ENCODE measurements at regions not wholly inside any gene's neighbourhood (a gene's known extent, or its start where the extent isn't known, plus 50 kb on each side); places are given as distances from the start of the nearest gene placed in this dataset.

DNA sequence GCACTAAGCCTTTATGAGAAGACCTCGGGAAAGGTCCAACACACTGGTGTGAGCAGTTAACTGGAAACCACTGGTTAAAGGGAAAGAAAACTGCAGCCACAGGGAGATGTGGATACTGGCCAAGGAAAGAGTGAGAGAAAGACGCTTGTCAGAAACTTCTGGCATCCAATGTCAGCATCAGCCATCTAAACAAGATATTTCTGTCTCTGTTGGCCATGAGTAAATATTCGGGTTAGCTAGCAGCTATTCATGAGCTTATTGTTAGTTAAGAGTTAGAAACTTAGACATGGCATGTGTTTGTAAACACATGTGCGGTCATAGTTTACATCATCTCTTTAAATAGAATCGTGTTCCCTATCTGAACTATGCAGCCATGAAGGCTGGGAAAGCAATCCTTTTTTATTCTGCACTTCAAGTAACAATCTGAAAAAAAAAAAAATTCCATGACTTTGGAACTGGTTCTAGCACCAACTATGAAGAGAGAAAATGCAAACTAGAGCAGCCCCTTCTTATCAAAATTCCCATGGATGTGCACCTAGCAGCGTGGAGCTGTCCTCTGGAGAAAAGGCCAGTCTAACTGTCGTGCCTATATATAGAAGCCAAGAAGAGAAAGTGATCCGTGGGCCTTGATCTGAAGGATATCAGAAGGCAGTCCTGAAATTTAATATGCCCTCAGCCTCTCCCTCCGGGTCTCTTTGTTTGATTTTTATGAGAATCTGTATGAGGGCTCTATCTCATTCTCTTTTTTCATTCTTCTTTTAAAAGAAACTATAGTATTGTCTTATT, 84.0 kb upstream of the RFX8 start:
- TF ChIP-seq, protein P1, sequence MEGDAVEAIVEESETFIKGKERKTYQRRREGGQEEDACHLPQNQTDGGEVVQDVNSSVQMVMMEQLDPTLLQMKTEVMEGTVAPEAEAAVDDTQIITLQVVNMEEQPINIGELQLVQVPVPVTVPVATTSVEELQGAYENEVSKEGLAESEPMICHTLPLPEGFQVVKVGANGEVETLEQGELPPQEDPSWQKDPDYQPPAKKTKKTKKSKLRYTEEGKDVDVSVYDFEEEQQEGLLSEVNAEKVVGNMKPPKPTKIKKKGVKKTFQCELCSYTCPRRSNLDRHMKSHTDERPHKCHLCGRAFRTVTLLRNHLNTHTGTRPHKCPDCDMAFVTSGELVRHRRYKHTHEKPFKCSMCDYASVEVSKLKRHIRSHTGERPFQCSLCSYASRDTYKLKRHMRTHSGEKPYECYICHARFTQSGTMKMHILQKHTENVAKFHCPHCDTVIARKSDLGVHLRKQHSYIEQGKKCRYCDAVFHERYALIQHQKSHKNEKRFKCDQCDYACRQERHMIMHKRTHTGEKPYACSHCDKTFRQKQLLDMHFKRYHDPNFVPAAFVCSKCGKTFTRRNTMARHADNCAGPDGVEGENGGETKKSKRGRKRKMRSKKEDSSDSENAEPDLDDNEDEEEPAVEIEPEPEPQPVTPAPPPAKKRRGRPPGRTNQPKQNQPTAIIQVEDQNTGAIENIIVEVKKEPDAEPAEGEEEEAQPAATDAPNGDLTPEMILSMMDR (IDR thresholded peaks at IDR 0.05) = no peak
- no peak for TF ChIP-seq POLR2AphosphoS5 (IDR thresholded peaks at IDR 0.05; ENCODE audit: low read depth, low read length)
- no peak for TF ChIP-seq SIN3A (IDR thresholded peaks at IDR 0.05; ENCODE audit: borderline replicate concordance, insufficient read depth, low read depth, low read length)
